ENCODE measurements at regions not wholly inside any gene's neighbourhood (a gene's known extent, or its start where the extent isn't known, plus 50 kb on each side); places are given as distances from the start of the nearest gene placed in this dataset.

- no peak overlapping the region for H3K9ac ChIP-seq (ENCODE audit: low read length)
- H2BK5ac ChIP-seq (ENCODE audit: low read length): no peak overlapping the region
- no peak overlapping the region for H3K23ac ChIP-seq (ENCODE audit: low read length)
- no peak overlapping the region for H4K5ac ChIP-seq (ENCODE audit: low read length)
- no peaks in the 10 kb centered on the region for H3K79me1 ChIP-seq (ENCODE audit: low read length)
- H3K79me2 ChIP-seq (ENCODE audit: control insufficient read depth, insufficient read depth, low read length): no peaks in the 10 kb centered on the region
- H4K8ac ChIP-seq (ENCODE audit: low read depth, low read length): no peak overlapping the region
- H3K27ac ChIP-seq (ENCODE audit: low read depth, low read length): no peak overlapping the region
- DNase-seq: no peak
- no peak overlapping the region for H3K18ac ChIP-seq (ENCODE audit: low read length)
- no peak overlapping the region for H3K4ac ChIP-seq (ENCODE audit: low read depth, low read length)
- no peak overlapping the region for H3K4me3 ChIP-seq (ENCODE audit: low read length)
- no peak overlapping the region for H2AK5ac ChIP-seq (ENCODE audit: low read length)
- H3K27me3 ChIP-seq (ENCODE audit: insufficient read depth, low read length, poor library complexity): no peaks in the 10 kb centered on the region
- H3K4me1 ChIP-seq (ENCODE audit: control insufficient read depth, low read depth, low read length): no peaks in the 10 kb centered on the region
- H3K4me2 ChIP-seq (ENCODE audit: low read length): no peak overlapping the region
- no peak overlapping the region for H2BK15ac ChIP-seq (replicated peaks; ENCODE audit: low read depth)
- H2BK120ac ChIP-seq (ENCODE audit: low read depth, low read length): no peak overlapping the region
- no CpG with 5 or more reads among the region's 11 CpGs for WGBS (ENCODE audit: extremely low coverage, insufficient coverage, low lambda C conversion rate)
- no peak overlapping the region for H3K56ac ChIP-seq (ENCODE audit: low read length)
- H3K36me3 ChIP-seq (ENCODE audit: control insufficient read depth, insufficient read depth, low read length): no peaks in the 10 kb centered on the region
Measured at GRCh38 chr10:131738396-131738735, 162.4 kb upstream of the PPP2R2D start.

- H3K36me3 ChIP-seq (ENCODE audit: control insufficient read depth, insufficient read depth, low read length): no peaks in the 10 kb centered on the region
- H3K27me3 ChIP-seq (ENCODE audit: insufficient read depth, low read length, poor library complexity): no peaks in the 10 kb centered on the region
- no peak for DNase-seq
- no peak overlapping the region for H3K4me2 ChIP-seq (ENCODE audit: low read length)
- H3K79me2 ChIP-seq (ENCODE audit: control insufficient read depth, insufficient read depth, low read length): no peaks in the 10 kb centered on the region
- no peaks in the 10 kb centered on the region for H3K4me1 ChIP-seq (ENCODE audit: control insufficient read depth, low read depth, low read length)
- no peak overlapping the region for H2BK5ac ChIP-seq (ENCODE audit: low read length)
- no peak overlapping the region for H2AK5ac ChIP-seq (ENCODE audit: low read length)
- no peak overlapping the region for H3K27ac ChIP-seq (ENCODE audit: low read depth, low read length)
- no peak overlapping the region for H4K5ac ChIP-seq (ENCODE audit: low read length)
- H4K8ac ChIP-seq (ENCODE audit: low read depth, low read length): no peak overlapping the region
- no peak overlapping the region for H3K9ac ChIP-seq (ENCODE audit: low read length)
- no peak overlapping the region for H3K4ac ChIP-seq (ENCODE audit: low read depth, low read length)
- no peaks in the 10 kb centered on the region for H3K79me1 ChIP-seq (ENCODE audit: low read length)
- H3K4me3 ChIP-seq (ENCODE audit: low read length): no peak overlapping the region
- no CpG with 5 or more reads among the region's 10 CpGs for whole genome bisulfite sequencing (ENCODE audit: extremely low coverage, insufficient coverage, low lambda C conversion rate)
- no peak overlapping the region for H3K18ac ChIP-seq (ENCODE audit: low read length)
- H2BK120ac ChIP-seq (ENCODE audit: low read depth, low read length): no peak overlapping the region
- no peak overlapping the region for H2BK15ac ChIP-seq (replicated peaks; ENCODE audit: low read depth)
- H3K23ac ChIP-seq (ENCODE audit: low read length): no peak overlapping the region
- no peak overlapping the region for H3K56ac ChIP-seq (ENCODE audit: low read length)
Measured at GRCh38 chr10:131739206-131739605, 161.6 kb upstream of the PPP2R2D start.

GRCh38 chr10:131742500-131742951 is 158.3 kb upstream of the PPP2R2D start:
- no CpG with 5 or more reads among the region's 17 CpGs for WGBS (ENCODE audit: extremely low coverage, insufficient coverage, low lambda C conversion rate)
- Histone ChIP-seq H2BK15ac (replicated peaks; ENCODE audit: low read depth) (no peak overlapping the region), H3K56ac (ENCODE audit: low read length) (no peak overlapping the region), H3K79me2 (ENCODE audit: control insufficient read depth, insufficient read depth, low read length) (no peaks in the 10 kb centered on the region), H3K9ac (ENCODE audit: low read length) (no peak overlapping the region), H3K4me3 (ENCODE audit: low read length) (no peak overlapping the region), H3K4me2 (ENCODE audit: low read length) (no peak overlapping the region), H2BK5ac (ENCODE audit: low read length) (no peak overlapping the region), H2BK120ac (ENCODE audit: low read depth, low read length) (no peak overlapping the region), H3K4ac (ENCODE audit: low read depth, low read length) (no peak overlapping the region), H2AK5ac (ENCODE audit: low read length) (no peak overlapping the region), H3K79me1 (ENCODE audit: low read length) (no peaks in the 10 kb centered on the region), H4K8ac (ENCODE audit: low read depth, low read length) (no peak overlapping the region), H3K23ac (ENCODE audit: low read length) (no peak overlapping the region), H3K18ac (ENCODE audit: low read length) (no peak overlapping the region), H3K27ac (ENCODE audit: low read depth, low read length) (no peak overlapping the region), H4K5ac (ENCODE audit: low read length) (no peak overlapping the region), H3K4me1 (ENCODE audit: control insufficient read depth, low read depth, low read length) (no peaks in the 10 kb centered on the region), H3K27me3 (ENCODE audit: insufficient read depth, low read length, poor library complexity) (no peaks in the 10 kb centered on the region), H3K36me3 (ENCODE audit: control insufficient read depth, insufficient read depth, low read length) (no peaks in the 10 kb centered on the region)
- DNase-seq: no peak

GRCh38 chr10:131743190-131744151 is 157.3 kb upstream of the PPP2R2D start:
- no peak overlapping the region for H4K5ac ChIP-seq (ENCODE audit: low read length)
- H3K4ac ChIP-seq (ENCODE audit: low read depth, low read length): no peak overlapping the region
- no peak overlapping the region for H3K9ac ChIP-seq (ENCODE audit: low read length)
- no peak overlapping the region for H3K18ac ChIP-seq (ENCODE audit: low read length)
- WGBS (ENCODE audit: extremely low coverage, insufficient coverage, low lambda C conversion rate): no CpG with 5 or more reads among the region's 24 CpGs
- H3K56ac ChIP-seq (ENCODE audit: low read length): peak overlapping the region; percentile 44
- no peak overlapping the region for H4K8ac ChIP-seq (ENCODE audit: low read depth, low read length)
- no peak overlapping the region for H3K27ac ChIP-seq (ENCODE audit: low read depth, low read length)
- no peaks in the 10 kb centered on the region for H3K79me1 ChIP-seq (ENCODE audit: low read length)
- peak; percentile 77 for DNase-seq
- H3K4me3 ChIP-seq (ENCODE audit: low read length): no peak overlapping the region
- H2BK5ac ChIP-seq (ENCODE audit: low read length): no peak overlapping the region
- no peak overlapping the region for H2BK120ac ChIP-seq (ENCODE audit: low read depth, low read length)
- no peak overlapping the region for H3K4me2 ChIP-seq (ENCODE audit: low read length)
- no peaks in the 10 kb centered on the region for H3K36me3 ChIP-seq (ENCODE audit: control insufficient read depth, insufficient read depth, low read length)
- no peak overlapping the region for H3K23ac ChIP-seq (ENCODE audit: low read length)
- no peaks in the 10 kb centered on the region for H3K79me2 ChIP-seq (ENCODE audit: control insufficient read depth, insufficient read depth, low read length)
- no peak overlapping the region for H2AK5ac ChIP-seq (ENCODE audit: low read length)
- H3K27me3 ChIP-seq (ENCODE audit: insufficient read depth, low read length, poor library complexity): no peaks in the 10 kb centered on the region
- no peaks in the 10 kb centered on the region for H3K4me1 ChIP-seq (ENCODE audit: control insufficient read depth, low read depth, low read length)
- H2BK15ac ChIP-seq (replicated peaks; ENCODE audit: low read depth): no peak overlapping the region

- H2AK5ac ChIP-seq (ENCODE audit: low read length): no peak overlapping the region
Measured at GRCh38 chr10:131744346-131744745, 156.5 kb upstream of the PPP2R2D start.

More at GRCh38 chr10:131744346-131744745, 156.5 kb upstream of the PPP2R2D start:
- Histone ChIP-seq H3K4me1 (ENCODE audit: control insufficient read depth, low read depth, low read length) (no peaks in the 10 kb centered on the region), H3K4ac (ENCODE audit: low read depth, low read length) (no peak overlapping the region), H3K9ac (ENCODE audit: low read length) (no peak overlapping the region), H3K79me2 (ENCODE audit: control insufficient read depth, insufficient read depth, low read length) (no peaks in the 10 kb centered on the region), H3K23ac (ENCODE audit: low read length) (no peak overlapping the region), H3K27me3 (ENCODE audit: insufficient read depth, low read length, poor library complexity) (no peaks in the 10 kb centered on the region), H2BK15ac (replicated peaks; ENCODE audit: low read depth) (no peak overlapping the region), H3K56ac (ENCODE audit: low read length) (no peak overlapping the region), H4K5ac (ENCODE audit: low read length) (no peak overlapping the region), H2BK120ac (ENCODE audit: low read depth, low read length) (no peak overlapping the region), H3K4me2 (ENCODE audit: low read length) (no peak overlapping the region), H3K18ac (ENCODE audit: low read length) (no peak overlapping the region), H2BK5ac (ENCODE audit: low read length) (no peak overlapping the region), H4K8ac (ENCODE audit: low read depth, low read length) (no peak overlapping the region), H3K4me3 (ENCODE audit: low read length) (no peak overlapping the region), H3K79me1 (ENCODE audit: low read length) (no peaks in the 10 kb centered on the region), H3K36me3 (ENCODE audit: control insufficient read depth, insufficient read depth, low read length) (no peaks in the 10 kb centered on the region), H3K27ac (ENCODE audit: low read depth, low read length) (no peak overlapping the region)
- no peak for DNase-seq
- no CpG with 5 or more reads among the region's 10 CpGs for WGBS (ENCODE audit: extremely low coverage, insufficient coverage, low lambda C conversion rate)
